NCI-H1436 (cell line): ENCODE measurements at regions not wholly inside any gene's neighbourhood (a gene's known extent, or its start where the extent isn't known, plus 50 kb on each side); places are given as distances from the start of the nearest gene placed in this dataset.

Experiments
- DNase-seq: peaks from one replicate; lab custom pipeline; 2025; lab: John Stamatoyannopoulos, UW

DNA sequence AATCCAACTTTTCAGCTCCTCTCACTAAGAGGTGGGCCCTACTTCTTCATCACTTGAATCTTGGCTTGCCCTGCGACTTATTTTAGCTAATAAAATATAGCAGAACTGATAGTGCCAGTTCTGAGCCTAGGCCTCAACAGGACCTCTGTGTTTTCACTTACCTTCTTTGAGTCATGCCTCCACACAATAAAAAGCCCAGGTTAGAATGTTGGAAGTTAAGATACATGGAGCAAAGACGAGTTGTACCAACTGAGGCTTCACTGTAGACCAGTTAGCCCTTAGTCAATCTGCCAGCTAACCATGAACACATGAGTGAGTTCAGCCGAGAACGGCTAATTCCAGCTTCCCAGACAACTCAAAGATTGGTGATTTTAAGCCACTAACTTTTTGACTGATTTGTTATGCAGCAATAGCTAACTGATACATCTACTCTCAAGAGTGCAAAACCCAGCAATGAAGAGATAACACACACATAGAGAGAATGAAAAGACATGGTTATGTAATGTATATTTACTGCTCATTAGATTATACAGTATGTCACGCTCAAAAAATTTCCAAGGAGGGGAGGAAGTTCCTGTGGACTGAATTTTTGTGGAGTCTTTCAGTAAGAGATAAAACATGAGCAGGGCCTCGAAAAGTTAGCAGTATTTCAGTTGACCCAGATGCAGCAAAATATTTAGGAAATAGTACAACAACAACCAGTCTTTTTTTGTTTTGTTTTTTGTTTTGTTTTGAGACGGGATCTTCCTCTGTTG, 181.1 kb downstream of the MYCN start:
- DNase-seq: no peak

DNA sequence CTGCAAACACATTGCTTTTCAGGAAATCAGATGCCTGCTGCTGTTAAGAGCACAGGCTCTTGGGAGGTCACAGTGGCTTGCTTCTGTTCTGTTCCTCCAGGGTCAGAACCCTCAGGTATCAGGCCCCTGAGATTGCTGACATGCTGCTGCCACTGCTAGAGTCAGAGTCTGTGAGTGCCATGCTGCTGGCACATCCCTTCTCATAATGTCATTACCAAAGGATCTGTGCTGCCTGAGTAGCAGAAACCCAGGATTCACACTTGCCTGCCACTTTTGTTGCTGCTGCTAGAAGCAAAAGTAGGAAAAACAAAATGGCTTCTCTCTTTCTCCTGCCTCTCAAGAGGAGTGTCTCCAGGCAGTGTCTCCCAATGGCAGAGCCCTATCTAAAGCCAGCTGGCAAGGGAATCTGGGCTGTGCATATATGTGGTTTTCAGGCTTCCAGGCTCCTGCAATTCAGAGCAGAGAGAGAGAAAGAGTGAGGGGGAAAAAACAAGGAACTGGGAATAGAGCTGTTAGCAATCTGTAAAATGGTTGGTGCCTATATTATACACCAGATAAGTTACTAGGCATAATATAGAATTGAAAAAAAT, 180.3 kb downstream of the MYCN start:
- no peak for DNase-seq

DNA sequence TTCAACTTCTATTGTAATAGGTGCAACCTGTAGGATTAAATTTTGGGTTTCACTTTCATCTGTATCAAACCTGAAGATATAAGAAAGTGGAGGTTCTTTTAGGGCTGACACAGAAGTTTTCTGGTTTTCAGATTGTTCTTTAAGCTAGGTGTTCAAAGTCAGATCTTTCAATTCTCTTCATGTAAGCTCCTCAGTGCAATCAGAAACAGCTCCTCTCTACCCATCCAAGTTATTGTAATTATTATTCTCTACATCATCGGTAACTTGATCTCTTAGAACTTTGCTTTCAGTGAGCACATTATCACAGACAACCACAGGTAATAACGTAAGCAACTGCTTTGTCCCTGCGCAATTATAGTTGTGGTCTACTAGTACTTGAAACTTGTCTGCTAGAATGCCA, 179.4 kb downstream of the MYCN start:
- DNase-seq: no peak

DNA sequence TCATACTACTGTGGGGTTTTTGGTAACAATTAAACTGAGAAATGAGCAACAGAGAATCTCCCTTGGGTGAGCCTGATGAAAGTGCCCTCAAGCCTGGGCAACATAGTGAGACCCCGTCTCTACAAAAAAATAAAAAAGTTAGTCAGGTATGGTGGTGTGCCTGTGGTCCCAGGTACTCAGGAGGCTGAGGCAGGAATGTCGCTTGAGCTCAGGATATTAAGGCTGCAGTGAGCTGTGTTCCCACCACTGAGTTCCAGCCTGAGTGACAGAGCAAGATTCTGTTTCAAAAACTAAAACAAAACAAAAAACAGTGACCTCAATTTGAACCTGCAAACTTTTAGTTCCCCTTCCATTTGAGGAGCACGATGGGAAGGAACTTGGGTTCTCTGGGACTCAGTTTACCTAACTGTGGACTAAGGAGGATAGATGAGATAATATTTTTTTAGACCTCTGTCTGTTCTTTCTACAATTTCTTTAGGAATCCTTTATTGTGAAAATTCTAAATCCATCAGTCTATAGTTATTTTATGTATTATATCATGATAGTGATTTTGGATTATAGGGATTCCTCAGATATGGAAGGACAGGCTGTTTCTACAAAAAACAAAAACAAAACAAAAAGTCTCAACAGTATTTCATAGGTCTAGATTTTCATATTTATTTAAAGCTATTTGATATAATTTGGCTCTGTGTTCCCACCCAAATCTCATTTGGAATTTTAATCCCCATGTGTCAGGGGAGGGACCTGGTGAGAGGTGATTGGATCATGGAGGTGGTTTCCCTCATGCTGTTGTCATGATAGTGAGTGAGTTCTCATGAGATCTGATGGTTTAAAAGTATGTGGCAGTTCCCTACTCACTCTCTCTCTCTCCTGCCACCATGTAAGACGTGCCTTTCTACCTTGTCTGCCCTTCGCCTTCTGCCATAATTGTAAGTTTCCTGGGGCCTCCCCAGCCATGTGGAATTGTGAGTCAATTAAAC, 178.6 kb downstream of the MYCN start:
- no peak for DNase-seq

DNA sequence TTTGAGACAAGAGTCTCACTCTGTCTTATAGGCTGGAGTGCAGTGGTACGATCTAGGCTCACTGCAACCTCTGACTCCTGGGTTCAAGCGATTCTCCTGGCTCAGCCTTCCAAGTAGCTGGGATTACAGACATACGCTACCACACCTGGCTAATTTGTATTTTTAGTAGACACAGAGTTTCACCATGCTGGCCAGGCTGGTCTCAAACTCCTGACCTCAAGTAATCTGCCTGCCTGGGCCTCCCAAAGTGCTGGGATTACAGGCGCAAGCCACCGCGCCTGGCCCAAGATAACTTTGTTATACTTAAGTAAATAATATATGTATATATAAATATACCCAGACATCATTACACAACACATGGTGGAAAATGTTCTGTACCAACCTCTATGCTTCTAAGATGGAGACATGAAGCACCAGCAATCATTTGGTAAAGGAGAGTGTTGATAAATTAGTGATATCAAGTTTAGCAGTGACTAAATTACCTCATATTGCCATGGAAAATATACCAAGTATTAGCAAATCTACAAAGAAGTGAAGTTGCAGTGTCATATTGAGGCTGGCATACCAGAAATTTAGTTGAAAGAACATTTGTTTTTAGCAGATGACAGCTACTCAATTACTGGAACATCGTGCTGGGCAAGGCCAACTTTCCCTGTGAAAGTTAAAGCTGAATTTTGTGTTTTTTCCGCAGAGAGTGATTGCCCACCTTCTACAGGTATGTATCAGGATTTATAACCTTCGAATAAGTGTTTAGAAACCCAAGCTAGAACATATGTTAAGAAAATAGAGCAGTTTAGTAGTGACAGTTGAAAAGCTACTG, 177.7 kb downstream of the MYCN start:
- DNase-seq: no peak

DNA sequence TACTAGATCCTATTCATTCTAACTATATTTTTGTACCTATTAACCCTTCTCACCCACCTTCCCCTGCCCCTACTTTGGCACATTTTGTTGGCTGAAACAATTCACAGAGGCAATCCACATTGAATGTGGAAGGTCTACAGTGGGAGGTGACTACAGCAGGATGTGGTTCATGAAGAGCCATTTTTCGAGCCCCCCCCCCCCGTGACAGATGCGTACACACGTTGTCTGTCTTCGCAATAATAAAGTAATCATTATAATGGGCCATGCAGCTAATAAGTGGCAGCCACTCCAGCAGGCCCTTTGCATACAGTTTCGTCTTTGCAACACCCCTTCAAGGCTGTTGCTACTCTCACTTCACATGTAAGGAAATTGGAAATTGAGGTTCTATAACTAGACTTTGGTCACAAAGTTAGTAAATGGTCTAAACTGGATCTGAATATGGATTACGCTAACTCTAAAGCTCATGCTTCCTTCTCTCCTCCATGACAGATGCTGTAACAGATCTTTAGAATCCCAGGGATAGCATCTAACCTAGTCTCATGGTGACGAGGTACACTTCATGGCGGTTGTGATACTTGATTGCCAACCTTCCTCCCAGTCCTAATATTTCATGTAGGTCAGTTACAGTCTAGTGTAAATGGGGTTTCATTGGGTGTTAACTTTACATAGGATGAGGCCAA, 176.8 kb downstream of the MYCN start:
- no peak for DNase-seq

DNA sequence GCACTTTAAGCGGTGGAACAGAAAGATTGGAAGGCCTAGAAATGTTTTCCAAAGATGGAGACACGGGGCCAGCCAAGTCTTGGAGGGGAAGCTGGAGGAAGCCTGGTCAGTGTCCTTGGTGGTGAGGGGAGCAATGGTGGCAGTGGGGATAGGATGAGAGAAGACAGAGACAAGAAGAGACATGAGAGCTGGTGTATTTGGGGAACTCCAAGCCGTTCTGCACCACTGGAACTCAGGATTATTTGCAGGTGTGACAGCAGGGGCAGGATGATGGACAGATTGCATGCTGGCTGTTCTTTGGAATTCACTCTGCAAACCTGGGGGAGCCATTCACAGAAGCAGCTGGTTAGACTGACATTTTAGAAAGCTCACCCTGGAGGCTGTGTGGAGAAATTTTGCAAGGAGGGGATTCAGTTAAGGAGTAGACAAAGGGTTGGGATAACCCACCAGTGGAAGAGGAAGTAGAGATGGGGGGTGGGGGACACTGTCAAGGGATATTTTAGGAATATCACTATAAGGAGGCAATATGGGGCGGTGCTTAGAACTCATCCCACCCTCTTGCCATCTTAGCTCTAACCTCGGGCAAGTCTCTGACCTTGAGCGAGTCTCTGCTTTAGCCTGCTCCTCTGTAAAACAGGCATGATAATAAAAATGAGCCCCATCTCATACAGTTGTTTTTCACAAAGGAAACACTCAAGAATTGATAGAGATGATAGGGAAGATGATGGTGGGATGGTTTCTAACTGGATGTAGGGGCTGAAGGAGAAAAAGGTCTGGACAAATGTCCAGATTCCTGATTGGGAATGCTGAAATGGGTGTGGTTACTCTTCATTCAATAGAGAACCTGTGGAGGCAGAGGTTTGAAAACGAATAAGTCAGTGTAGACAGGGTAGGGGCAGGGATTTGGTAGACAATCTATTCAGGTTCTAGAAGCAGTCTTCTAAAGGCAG, 175.8 kb downstream of the MYCN start:
- no peak for DNase-seq

DNA sequence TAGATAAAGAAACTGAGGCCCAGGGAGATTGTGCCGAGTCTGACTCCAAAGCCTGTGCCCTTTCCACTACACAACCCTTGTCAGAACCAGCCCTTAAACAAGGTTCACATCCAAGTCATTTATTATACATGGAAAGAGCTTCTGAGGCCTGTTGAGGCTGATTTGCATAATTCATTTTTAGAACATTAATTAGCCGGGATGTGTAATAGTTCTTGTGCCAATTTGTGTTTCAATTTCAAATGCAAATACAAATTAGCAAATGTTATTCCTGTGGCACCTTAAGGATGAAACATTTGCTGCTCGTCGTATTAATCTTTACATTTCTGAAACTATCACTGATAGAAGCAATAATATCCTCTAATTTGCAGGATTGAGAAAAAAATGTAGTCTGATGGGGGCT, 174.9 kb downstream of the MYCN start:
- no peak for DNase-seq

DNA sequence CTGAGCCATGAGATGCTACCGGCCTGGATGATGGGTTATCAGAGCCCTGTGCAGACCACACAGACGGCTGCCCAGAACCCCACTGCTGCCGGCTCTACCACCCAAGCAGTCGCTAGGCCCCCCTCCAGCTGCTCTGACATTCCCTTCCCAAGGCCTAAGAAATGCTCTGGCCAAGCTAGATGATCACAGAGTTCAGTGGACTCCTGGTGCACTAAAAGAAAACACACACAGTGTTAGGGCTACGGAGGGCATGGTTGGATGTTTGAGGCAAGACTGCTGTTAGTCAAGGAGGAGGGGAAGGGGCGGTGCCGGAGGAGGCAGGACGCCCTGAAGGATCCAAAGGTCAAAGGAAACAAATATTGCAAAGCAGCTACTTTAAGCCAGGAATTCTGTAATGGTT, 174.5 kb downstream of the MYCN start:
- DNase-seq: no peak

DNA sequence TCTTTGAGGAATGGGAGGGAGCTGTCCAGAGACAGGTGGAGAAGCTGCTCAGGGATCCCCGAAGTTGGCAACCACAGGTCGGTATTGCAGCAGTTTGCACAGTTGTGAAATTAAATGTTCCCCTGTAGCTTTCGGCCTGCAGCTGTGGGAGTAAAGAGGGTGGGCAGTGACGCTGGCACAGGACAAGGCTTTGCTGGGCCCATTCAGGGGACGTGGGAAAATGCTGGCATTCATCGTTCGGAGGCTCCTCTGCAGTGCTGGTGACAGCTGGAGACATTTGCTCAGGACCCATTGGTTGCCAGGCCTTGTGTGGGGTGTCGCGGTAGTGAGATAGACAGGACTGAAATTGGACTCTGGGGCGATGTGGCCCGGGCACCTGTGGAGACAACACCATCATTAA, 173.7 kb downstream of the MYCN start:
- DNase-seq: no peak

DNA sequence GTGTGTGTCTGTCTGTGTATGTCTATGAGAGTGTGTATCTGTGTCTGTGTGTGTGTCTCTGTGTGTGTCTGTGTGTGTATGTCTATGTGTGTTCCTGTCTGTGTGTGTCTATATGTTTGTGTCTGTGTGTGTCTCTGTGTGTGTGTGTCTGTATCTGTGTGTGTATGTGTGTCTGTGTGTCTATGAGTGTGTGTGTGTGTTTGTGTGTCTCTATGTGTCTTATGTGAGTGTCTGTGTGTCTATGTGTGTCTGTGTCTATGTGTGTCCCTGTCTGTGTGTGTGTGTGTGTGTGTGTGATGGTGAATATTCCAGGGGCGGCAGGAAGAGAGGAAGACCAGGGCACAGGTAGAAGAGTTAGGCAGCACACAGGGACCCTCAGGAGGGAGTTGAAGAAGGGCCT, 173.2 kb downstream of the MYCN start:
- no peak for DNase-seq

DNA sequence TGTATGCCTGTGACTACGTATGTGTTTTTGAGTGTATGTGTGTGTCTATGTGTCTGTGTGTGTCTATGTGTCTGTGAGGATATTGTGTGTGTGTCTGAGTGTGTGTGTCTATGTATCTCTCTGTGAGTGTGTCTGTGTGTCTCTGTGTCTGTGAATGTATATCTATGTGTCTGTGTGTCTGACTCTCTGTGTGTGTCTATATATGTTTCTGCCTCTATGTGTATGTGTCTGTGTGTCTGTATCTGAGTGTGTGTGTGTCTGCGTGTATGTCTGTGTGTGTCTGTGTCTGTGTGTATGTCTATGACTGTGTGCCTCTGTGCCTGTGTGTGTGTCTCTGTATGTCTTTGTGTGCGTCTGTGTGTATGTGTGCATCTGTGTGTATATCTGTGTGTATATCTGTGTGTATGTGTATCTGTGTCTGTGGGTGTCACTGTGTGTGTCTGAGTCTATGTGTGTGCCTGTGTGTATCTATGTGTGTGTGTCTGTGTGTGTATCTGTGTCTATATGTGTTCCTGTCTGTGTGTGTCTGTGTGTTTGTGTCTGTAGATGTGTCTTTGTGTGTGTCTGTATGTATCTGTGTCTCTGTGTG, 172.7 kb downstream of the MYCN start:
- DNase-seq: no peak

DNA sequence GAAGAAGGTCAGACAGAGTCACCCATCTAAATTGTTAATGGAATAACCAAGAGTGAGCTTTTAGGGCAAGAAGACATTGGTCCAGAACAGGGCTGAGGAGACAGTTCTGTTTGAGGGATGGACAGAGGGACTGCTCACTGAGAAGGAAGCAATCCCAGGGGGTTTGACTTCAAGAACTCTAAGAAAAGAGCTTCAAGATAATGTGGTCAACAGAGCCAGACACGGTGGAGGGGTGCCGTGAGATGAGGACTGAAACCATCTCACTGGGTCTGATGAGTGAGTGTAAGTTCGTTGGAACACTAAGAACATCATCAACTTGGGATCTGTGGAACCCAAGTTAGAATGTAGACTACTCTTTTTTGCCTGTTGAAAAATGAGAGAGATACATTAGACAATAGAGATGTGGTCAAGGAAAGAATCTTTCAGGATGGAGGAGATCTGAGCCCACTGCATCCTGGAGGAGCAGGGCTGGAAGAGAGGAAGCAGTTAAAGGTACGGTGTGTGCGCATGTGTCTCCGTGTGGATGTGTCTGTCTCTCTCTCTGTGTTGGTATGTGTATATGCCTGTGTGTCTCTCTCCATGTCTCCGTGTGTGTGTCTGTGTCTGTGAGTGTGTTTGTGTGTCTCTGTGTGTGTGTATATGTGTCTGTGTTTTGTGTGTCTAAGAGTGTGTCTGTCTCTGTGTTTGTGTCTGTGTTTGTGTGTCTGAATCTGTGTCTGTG, 172.1 kb downstream of the MYCN start:
- no peak for DNase-seq

DNA sequence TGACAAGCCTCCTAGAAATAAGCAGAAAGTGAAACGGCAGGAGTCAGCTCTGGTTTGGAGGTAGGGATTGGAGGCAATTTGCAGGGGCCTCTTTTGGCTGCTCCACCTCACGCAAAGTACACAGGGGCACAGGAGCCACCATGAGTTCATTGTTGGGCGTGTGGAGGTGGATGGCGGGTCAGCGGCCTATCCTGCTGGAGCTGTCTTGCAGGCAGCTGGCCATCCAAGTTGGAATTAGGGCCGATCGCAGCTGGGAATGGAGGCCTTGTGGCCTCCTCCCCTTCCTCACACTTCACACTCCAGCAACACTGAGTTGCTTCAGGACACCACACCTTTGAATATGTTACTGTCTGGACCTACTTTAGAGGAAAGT, 171.5 kb downstream of the MYCN start:
- no peak for DNase-seq

DNA sequence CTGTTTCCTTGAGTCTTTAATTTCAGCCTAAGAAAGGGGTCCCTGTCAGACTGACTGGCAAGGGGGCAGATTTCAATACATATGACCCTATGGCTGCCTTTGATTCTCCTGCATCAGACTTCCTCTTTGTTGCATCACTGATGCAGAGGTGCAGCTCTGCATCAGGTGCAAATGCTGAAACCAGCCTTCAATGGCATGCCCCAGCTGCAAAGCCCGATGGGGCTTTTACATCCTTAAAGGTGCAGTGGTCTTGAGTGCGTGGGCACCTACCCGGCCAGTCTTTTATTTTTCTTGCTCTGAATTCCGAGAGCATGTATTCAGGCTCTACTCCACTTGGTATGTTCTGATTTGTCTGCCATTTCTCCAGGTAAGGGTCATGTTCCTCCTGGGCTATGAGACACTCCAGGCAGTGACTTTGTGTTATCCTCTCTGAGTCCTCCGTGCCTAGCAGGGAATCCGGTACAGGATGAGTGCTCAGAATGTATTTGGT, 169.5 kb downstream of the MYCN start:
- DNase-seq: no peak

DNA sequence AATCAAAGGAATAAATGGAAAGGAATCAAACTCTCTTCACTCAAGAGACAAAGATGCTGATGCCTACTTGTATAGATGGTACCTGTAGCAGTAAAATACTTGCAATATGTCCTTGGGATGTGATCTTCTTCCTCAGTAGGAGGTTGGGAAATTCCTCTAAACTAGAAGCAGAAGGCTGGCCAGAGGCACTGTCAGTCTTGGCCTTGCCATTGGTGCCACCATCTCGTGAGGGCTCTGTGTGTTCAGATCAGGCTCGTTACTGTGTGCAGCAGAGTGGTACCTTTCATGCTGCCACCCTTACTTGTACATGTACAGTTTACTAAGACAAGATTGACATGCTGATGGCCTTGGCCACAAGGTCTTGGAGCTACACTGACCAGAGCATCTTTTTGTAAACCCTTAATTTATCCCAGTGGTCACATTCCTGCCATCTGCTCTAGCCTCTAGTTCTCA, 169.0 kb downstream of the MYCN start:
- DNase-seq: no peak

DNA sequence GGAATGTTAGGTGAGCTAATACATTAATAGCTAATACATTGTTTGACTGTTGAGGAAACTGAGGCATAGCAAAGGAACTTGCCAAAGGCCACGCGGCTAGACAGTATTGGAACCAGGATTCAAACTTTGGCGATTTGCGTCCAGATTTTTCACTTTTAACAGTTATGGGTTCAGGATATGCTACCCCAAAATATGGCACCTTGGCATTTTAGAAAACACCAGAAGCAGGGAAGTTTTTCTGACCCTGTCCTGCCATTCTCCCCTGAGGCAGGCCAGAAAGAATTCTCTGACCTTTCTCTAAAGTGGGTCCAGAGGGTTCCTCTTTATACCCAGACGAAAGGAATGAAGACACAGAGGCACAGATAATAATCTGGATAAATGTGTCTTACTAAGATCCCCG, 166.9 kb downstream of the MYCN start:
- DNase-seq: no peak

DNA sequence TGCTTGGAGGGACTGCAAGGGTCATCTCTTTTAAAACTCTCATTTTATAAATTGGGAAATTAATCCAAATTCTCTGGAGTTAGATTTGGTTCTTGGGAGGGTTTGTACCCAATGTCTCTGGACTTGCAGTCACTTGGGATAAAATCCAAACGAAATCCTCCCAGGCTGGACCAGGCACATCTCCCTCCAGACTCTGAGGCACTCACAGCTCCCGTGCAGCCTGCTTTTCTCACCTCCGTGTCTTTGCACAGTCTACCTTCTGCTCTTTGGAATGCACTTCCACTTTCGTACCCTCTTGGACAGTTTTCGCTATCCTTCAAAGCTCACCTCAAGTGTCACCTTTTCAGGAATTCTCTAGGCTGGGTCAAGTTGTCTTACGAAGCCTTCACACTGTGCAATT, 166.3 kb downstream of the MYCN start:
- DNase-seq: no peak

DNA sequence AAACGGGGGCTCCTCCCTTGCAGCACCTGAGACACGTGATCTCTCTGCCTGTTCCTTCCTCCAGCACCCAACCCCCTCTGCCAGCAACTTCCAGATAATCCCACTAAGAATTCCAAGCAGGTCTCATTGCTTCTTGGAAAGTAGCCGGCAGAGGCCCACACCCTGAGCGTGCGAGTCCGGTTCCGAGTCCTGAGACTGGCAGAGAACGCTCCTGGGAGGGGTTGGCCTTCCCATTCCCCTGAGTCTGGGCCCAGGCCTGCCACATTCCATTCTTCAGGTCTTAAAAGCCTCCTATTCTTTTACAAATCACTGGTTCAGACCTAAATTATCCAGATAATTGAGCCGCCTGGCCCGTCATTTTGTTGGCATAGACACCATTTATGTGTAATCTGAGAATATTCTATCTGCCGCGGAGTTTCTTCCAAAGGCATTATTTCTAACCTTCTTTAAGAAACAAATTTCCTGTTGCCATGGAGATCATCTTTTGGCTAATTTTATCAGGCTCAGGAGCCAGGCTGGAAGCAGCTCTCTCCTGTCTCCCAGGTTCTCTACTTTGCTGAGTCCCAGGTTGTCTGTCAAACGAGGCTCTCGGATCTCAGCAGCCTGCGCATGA, 165.4 kb downstream of the MYCN start:
- no peak for DNase-seq
